GM19438 (cell line): ENCODE measurements at regions not wholly inside any gene's neighbourhood (a gene's known extent, or its start where the extent isn't known, plus 50 kb on each side); places are given as distances from the start of the nearest gene placed in this dataset.

Experiments used
- ATAC-seq: cut with Tn5 transposase; IDR thresholded peaks from one replicate; pipeline ENCODE4 v1.9.1; 2021; ENCODE audit warnings: low read depth; ENCODE audit not compliant: unreplicated experiment

- ATAC-seq = no peak
Observed at GRCh38 chr1:244980605-244981004, 116.3 kb upstream of the HNRNPU start.

DNA sequence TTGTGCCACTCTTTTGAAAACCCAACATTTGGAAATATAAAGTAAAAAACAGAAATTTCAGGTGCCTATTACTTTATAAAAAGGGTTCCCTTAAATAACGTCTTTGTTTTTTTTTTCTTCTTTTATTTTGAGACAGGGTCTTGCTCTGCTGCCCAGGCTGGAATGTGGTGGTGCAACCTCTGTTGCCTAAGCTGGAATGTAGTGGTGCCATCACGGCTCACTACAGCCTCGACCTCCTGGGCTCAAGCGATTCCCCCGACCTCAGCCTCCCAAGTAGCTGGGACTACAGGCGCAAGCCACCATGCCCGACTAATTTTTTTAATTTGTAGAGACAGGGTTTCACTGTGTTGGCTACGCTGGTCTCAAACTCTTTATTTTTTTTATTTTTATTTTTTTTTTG, 110.2 kb upstream of the HNRNPU start:
- ATAC-seq = no peak

- no peak for ATAC-seq
Observed at GRCh38 chr1:244974106-244974505, 109.8 kb upstream of the HNRNPU start.

- no peak for ATAC-seq
Observed at GRCh38 chr1:244971552-244972216, 107.3 kb upstream of the HNRNPU start.

DNA sequence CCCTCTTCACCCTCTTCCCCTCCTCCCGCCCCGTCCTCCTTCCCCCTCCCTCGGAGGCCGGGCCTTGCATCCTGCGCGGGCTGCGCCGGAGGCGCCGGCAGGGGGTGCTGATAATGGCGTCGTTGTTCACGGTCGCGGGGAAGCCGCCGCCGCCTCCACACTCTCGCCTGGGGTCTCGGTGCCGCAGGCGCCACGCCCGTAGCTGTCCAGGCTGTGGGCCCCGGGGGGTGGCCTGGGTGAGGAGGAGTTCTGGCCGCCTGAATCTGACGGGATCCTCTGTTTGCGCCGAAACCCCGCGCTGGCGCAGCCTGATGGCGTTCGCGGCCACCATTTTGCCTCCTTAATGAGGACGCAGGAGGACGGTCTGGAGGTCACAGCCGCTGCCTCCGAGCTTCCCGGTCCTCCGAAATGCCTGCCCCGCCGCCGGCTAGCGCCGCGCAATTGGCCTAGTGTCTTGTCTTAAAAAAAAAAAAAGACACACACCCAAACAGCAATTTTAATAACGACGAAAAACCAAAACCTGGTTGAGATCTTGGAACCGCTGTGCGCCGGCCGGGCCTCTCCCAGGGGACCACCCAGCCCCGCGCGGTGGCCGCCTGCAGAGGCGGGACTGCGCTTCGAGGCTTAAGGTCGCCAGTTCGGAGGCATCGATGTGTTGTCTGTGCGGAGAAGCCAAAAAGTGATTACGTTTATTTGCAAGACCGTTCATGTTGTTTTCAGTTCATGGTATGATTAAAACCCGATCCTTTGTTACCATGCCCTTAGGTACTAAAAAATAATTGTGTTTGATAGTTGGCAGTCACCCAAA, 106.6 kb upstream of the HNRNPU start:
- peak; percentile 71 for ATAC-seq

GRCh38 chr1:244970236-244970743, 105.9 kb upstream of the HNRNPU start:
- peak; percentile 60 for ATAC-seq

- ATAC-seq = peak; percentile 25
Observed at GRCh38 chr1:244969355-244970235, 105.3 kb upstream of the HNRNPU start.

DNA sequence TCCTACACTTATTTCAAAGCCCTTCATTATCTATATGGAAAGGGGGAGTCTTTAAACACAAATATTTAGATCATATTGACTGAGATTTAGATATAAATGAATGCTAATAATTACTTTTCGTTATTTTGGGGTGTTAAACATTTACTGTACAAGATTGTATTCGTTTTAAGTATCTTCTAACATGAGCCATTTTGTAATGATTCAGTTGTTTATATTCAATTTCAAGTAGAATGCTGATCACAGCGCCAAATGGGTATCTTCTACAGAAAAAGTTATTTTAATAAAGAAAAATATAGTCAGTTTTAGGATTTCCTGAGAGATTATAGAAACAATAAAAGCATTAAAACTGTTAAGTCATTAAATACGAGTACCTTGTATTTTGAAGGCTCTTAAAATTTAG, 104.5 kb upstream of the HNRNPU start:
- ATAC-seq = no peak

GRCh38 chr1:244968471-244968871, 104.1 kb upstream of the HNRNPU start:
- ATAC-seq = no peak

DNA sequence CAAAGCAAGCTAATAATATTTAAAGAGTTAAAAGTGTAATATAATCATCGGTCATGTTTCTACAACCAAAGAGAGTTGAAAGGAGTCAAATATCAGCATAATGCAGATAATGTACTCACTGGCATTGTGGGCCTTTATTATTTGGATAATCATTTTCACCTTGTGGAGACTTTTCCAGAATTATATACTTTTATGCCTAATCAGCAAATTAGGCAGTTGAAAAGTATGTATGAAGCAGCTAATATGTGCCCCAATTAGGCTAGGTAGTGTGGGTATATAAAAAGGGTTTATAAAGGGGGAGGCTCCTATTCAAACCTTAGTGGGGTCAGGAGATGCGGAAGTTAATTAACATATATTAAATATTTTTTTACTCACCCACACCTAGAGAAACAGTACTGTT, 102.8 kb upstream of the HNRNPU start:
- no peak for ATAC-seq

- no peak for ATAC-seq
Observed at GRCh38 chr1:244965185-244966030, 101.1 kb upstream of the HNRNPU start.

DNA sequence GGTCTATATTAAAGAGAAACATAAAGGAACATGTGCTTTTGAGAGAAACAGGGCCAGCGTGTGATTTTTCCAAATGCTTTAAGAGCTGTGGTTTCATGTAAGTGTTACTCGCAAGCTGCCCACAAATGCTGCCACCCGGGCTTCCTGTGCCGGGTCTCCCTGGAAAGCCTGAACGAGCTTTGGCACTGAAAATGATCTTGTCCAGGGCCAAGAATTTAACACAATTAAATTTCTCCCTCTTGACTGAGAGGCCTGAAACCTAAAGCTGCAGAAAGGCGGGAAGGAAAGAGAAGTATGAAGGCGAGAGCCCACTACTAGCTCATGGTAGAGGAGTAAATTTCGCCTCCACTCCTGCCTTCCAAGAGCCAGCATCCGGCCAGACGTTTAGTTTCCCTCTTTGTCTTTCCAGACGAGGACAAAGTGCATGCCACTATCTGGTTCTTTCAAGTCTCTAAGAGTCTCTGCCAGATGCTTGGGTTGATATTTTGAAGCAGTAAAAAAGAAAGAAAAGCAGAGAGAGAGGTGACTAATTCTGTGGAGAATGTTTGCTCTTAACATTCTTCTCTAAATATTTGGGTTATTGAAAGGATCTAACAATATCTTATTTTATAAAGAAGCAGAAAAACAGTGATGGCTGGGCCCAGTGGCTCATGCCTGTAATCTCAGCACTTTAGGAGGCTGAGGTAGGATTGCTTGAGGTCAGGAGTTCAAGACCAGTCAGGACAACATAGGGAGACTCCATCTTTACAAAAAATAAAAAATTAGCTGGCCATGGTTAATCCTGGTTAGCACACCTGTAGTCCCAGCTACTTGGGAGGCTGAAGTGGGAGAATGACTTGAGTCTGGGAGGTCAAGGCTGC, 100.0 kb upstream of the HNRNPU start:
- ATAC-seq = no peak

DNA sequence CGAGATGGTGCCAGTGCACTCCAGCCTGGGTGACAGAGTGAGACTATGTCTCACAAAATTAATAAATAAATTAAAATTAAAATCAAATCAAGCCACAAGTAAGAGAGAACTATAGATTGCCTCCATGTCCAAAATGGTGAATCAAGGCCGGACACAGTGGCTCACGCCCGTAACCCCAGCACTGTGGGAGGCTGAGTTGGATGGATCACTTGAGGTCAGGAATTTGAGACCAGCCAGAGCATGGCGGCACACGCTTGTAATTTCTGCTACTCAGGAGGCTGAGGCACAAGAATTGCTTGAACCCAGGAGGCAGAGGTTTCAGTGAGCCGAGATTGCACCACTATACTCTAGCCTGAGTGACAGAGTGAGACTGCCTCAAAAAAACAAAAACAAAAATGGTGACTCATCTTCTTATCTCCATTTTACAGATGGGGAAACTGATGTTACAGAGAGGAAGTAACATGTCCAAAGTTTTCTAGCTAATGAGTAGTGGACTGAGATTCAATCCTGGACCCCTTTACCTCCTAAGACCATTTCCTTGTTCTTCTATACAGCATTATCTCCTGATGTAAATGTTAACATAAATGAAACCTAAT, 99.0 kb upstream of the HNRNPU start:
- no peak for ATAC-seq

GRCh38 chr1:244962130-244962529, 97.8 kb upstream of the HNRNPU start:
- ATAC-seq = no peak

GRCh38 chr1:244960904-244961303, 96.6 kb upstream of the HNRNPU start:
- ATAC-seq = no peak

- ATAC-seq = no peak
Observed at GRCh38 chr1:244958593-244958992, 94.2 kb upstream of the HNRNPU start.

DNA sequence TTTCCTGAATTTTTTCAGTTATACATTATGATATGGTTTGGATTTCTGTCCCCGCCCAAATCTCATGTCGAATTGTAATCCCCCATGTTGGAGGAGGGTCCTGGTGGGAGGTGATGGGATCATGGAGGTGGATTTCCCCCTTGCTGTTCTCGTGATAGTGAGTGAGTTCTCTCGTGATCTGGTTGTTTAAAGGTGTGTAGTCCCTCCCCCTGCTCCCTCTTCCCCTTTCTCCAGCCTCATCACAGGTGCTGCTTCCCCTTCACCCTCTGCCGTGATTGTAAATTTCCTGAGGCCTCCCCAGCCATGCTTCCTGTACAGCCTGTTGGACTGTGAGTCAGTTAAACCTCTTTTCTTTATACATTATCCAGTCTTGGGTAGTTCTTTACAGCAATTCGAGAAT, 93.2 kb upstream of the HNRNPU start:
- ATAC-seq = no peak

DNA sequence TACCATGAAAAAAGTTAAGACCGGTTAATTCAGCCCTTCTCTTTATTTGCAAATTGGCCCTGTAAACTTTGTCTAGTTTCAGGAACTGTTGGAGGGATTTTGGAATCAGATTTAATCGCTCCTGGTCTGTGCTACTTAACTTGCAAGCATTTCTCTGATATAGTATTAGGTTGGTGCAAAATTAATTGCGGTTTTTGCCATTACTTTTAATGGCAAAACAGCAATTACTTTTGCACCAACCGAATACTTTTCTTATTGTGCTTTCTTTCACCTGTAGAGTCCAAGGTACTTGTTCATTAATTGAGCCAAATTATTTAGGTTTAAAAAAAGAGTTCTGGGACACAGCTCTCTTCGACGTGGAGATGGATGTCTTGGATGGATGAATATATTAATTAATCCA, 92.8 kb upstream of the HNRNPU start:
- ATAC-seq = no peak

DNA sequence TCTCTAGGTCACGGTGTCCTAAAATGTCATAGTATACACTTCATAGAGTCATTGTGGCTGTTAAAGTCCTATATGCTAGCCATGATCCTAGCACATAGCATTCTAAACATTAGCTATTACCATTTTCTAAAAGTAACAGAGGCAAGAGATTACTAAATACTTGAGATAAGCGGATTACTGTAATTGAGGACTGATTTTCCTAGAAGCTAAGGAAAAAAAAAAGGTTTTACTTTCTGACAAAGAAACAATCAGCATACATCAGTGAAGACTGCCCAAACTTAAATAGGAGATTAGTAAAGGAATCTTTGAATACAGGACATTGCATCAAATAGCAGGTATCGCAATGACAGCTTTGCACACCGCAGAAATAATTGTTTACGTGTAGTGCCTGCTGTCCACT, 91.3 kb upstream of the HNRNPU start:
- no peak for ATAC-seq
